GM13976 (cell line): ENCODE measurements at regions not wholly inside any gene's neighbourhood (a gene's known extent, or its start where the extent isn't known, plus 50 kb on each side); places are given as distances from the start of the nearest gene placed in this dataset.
"Not testable (repeated sequence)": the region's sequence is repeated elsewhere in the genome, so short reads cannot be mapped to it uniquely, and the experiment has no call there.

Source experiments
- DNase-seq: peaks from one replicate; pipeline ENCODE4 v3.0.0; 2012; ENCODE audit warnings: low spot score
- in situ Hi-C: fragments of 300-500 bp; cut with MboI; formaldehyde crosslinking; loops from one replicate; pipeline ENCODE4 v1.12.0; 2022; ENCODE audit warnings: low sequenced_read_pairs, mixed read lengths, inconsistent platforms; ENCODE audit not compliant: unreplicated experiment
- TF ChIP-seq, protein P1 (sequence below): IDR thresholded peaks from 2 replicates; pipeline ENCODE4 v1.5.1; 2012; ENCODE audit warnings: borderline replicate concordance, mild to moderate bottlenecking; ENCODE audit not compliant: insufficient read depth; ENCODE audit errors: extremely low read depth, missing control alignments, control extremely low read depth

GRCh38 chr2:220748875-220749479, 823.1 kb downstream of the EPHA4 start:
- in situ Hi-C loops: no loop called here
- DNase-seq: no peak
- TF ChIP-seq, protein P1, sequence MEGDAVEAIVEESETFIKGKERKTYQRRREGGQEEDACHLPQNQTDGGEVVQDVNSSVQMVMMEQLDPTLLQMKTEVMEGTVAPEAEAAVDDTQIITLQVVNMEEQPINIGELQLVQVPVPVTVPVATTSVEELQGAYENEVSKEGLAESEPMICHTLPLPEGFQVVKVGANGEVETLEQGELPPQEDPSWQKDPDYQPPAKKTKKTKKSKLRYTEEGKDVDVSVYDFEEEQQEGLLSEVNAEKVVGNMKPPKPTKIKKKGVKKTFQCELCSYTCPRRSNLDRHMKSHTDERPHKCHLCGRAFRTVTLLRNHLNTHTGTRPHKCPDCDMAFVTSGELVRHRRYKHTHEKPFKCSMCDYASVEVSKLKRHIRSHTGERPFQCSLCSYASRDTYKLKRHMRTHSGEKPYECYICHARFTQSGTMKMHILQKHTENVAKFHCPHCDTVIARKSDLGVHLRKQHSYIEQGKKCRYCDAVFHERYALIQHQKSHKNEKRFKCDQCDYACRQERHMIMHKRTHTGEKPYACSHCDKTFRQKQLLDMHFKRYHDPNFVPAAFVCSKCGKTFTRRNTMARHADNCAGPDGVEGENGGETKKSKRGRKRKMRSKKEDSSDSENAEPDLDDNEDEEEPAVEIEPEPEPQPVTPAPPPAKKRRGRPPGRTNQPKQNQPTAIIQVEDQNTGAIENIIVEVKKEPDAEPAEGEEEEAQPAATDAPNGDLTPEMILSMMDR: no peak

- TF ChIP-seq, protein P1: no peak
- in situ Hi-C loops: no loop called here
- no peak for DNase-seq
Measured at GRCh38 chr2:220753486-220753885, 818.6 kb downstream of the EPHA4 start.

GRCh38 chr2:220756653-220757052, 815.5 kb downstream of the EPHA4 start:
- TF ChIP-seq, protein P1: no peak
- in situ Hi-C loops: no loop called here

GRCh38 chr2:220758376-220758775, 813.7 kb downstream of the EPHA4 start:
- in situ Hi-C loops, DNase-seq: not testable (repeated sequence)

More at GRCh38 chr2:220756653-220757052, 815.5 kb downstream of the EPHA4 start:
- DNase-seq: no peak

GRCh38 chr2:220764171-220764570, 807.9 kb downstream of the EPHA4 start:
- no peak for DNase-seq
- TF ChIP-seq, protein P1: no peak
- in situ Hi-C loops: no loop called here

- TF ChIP-seq, protein P1: no peak
- in situ Hi-C loops: no loop called here
- no peak for DNase-seq
Measured at GRCh38 chr2:220767591-220768255, 804.4 kb downstream of the EPHA4 start.

- DNase-seq: no peak
- in situ Hi-C loops: no loop called here
- TF ChIP-seq, protein P1: no peak
Measured at GRCh38 chr2:220775856-220776488, 796.1 kb downstream of the EPHA4 start.

DNA sequence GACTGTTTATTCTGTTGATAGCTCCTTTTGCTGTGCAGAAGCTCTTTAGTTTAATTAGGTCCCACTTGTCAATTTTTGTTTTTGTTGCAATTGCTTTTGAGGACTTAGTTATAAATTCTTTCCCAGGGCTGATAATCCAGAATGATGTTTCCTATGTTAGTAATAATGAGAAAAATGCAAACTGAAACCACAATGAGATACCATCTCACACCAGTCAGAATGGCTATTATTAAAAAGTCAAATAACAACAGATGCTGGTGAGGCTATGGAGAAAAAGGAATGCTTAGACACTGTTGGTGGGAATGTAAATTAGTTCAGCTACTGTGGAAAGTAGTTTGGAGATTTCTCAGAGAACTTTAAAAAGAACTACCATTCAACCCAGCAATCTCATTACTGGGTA, 793.0 kb downstream of the EPHA4 start:
- DNase-seq, in situ Hi-C loops: not testable (repeated sequence)
